Activated CD8-positive, alpha-beta memory T cell treated with anti-CD3 and anti-CD28 coated beads, Interleukin-2, amount 50 U/mL, for 4 hours (primary cell): ENCODE measurements at regions not wholly inside any gene's neighbourhood (a gene's known extent, or its start where the extent isn't known, plus 50 kb on each side); places are given as distances from the start of the nearest gene placed in this dataset.

ENCODE experiments used
- DNase-seq: peaks from one replicate; pipeline ENCODE4 v3.0.0-alpha.2; 2020

- no peak for DNase-seq
Measured at GRCh38 chr2:12934146-12934756, 217.5 kb downstream of the TRIB2 start.

- DNase-seq, result no peak
Measured at GRCh38 chr2:12935222-12935621, 218.5 kb downstream of the TRIB2 start.

- DNase-seq, result no peak
Measured at GRCh38 chr2:12935796-12936195, 219.1 kb downstream of the TRIB2 start.

GRCh38 chr2:12941203-12941602 lies 224.5 kb downstream of the TRIB2 start:
- no peak for DNase-seq

- no peak for DNase-seq
Measured at GRCh38 chr2:12948231-12948960, 231.7 kb downstream of the TRIB2 start.

GRCh38 chr2:12948961-12949353 lies 232.2 kb downstream of the TRIB2 start:
- DNase-seq, result no peak

- DNase-seq, result no peak
Measured at GRCh38 chr2:12949406-12949805, 232.7 kb downstream of the TRIB2 start.

GRCh38 chr2:12950174-12950573 lies 233.4 kb downstream of the TRIB2 start:
- no peak for DNase-seq

GRCh38 chr2:12950957-12951656 lies 234.4 kb downstream of the TRIB2 start:
- no peak for DNase-seq

- no peak for DNase-seq
Measured at GRCh38 chr2:12951657-12951973, 234.9 kb downstream of the TRIB2 start.

GRCh38 chr2:12953596-12953995 lies 236.9 kb downstream of the TRIB2 start:
- DNase-seq, result no peak

GRCh38 chr2:12955864-12956263 lies 239.1 kb downstream of the TRIB2 start:
- DNase-seq, result no peak

GRCh38 chr2:12957251-12957650 lies 240.5 kb downstream of the TRIB2 start:
- no peak for DNase-seq

- no peak for DNase-seq
Measured at GRCh38 chr2:12959935-12960334, 243.2 kb downstream of the TRIB2 start.

GRCh38 chr2:12960671-12961070 lies 243.9 kb downstream of the TRIB2 start:
- DNase-seq, result no peak

GRCh38 chr2:12964904-12965539 lies 248.3 kb downstream of the TRIB2 start:
- DNase-seq, result no peak

- no peak for DNase-seq
Measured at GRCh38 chr2:12965540-12966269, 249.0 kb downstream of the TRIB2 start.

GRCh38 chr2:12967804-12968203 lies 251.1 kb downstream of the TRIB2 start:
- DNase-seq, result no peak

- no peak for DNase-seq
Measured at GRCh38 chr2:12968399-12968798, 251.7 kb downstream of the TRIB2 start.

- no peak for DNase-seq
Measured at GRCh38 chr2:12970861-12971260, 254.1 kb downstream of the TRIB2 start.

- no peak for DNase-seq
Measured at GRCh38 chr2:12971581-12972365, 255.0 kb downstream of the TRIB2 start.
